CD4-positive, alpha-beta T cell treated with Interleukin-1 beta for 1 hour (primary cell): ENCODE measurements at regions not wholly inside any gene's neighbourhood (a gene's known extent, or its start where the extent isn't known, plus 50 kb on each side); places are given as distances from the start of the nearest gene placed in this dataset.
"Not testable (repeated sequence)": the region's sequence is repeated elsewhere in the genome, so short reads cannot be mapped to it uniquely, and the experiment has no call there.

Experiments
- DNase-seq, 2 donors: peaks; one replicate each; pipeline ENCODE4 v3.0.0-alpha.2; 2020 to 2022

DNA sequence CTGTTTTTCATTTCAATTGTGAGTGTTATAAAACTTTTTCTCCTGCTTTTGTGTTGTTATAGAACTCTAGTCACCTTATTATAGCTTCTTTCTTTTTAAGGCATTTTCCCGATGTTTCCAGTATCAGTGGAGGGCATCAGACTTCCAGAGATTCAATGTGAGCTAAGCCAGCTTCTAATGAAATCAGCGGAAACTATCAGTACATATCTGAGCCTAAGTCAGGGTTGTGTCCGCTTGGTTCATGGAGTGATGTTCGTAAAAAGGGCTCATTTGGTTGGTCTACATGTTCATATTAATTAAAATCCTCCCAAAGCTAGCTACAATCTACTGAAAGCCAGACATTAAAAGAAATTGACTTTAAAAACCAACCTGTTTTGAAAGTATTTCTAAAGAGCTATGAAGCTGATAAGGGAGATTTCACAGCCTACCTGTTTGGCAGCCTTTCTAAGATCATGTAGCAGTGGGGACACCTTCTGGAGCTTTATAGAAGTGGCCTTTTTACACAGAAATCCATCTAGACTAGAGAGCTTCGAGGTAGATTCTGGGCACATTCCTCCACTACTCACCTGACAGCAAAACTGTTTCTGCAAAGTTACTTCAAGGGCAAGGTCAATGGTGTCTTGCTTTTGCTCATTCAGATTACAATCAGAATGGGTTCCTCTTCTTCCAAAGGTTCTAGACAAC lies 227.1 kb upstream of the NBPF12 start:
- DNase-seq, result peak in 1 of 2 donors; percentile 37

DNA sequence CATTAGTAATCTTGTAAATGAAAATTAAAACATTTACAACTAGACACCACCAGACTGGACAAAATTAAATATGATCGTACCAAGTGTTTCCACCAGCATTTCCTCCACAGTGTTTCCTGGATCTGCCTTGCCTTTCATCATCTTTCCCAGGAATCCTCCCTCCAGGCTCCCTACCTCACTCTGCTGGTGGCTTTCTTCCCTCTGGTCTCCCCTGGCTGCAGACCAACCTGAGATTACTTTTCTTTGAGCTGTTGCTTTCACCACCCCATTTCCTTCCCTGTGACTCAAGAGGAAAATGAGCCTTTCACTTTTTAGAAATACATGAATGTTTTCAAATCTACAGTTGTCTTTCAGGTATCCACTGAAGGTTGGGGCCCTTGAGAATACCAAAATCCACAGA lies 228.8 kb upstream of the NBPF12 start:
- not testable (repeated sequence) for DNase-seq

DNA sequence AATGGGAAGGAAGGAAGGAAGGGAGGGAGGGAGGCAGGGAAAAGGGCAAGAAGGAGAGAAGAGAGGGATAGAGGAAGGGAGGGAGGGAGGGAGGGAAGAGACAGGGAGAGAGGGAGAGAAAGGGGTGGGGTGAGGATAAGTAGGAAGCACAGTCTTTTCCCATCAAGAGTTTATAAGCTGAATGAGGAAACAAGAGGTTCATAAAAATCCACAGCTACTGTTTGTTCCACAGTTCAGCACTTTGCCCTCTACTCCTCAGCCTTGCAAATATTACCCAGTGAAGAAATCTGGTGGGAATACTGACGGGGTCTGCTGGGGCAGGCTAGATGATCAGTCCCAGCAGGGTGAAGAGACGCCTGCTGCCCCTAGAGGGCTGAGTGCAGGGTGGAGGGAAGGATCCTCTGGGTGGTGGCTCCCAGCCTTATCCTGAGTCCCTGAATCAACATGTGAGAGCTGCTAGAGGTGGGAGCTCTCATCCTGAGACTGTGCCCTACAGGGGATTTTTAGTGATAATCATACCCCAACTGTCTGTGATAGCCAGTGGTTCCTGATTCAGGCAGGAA lies 233.9 kb upstream of the NBPF12 start:
- DNase-seq, result not testable (repeated sequence)

DNA sequence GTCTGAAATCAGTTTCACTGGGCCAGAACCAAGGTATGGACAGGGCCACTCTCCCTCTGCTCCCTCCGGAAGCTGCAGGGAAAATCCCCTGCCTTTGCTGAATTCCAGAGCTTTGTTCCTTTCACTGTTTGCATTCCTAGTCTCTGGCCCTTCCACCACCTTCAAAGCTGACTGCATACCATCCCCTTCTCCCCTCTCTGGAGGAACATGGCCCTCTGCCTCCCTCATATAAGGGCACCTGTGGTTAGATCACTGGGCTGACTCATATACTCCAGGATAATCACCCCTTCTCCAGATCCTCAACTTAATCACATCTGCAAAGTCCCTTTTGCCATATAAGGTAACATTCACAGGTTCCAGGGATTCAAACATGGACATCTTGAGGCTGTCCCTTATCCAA lies 236.8 kb upstream of the NBPF12 start:
- not testable (repeated sequence) for DNase-seq

- not testable (repeated sequence) for DNase-seq
Observed at GRCh38 chr1:146695388-146695787, 242.7 kb upstream of the NBPF12 start.

DNA sequence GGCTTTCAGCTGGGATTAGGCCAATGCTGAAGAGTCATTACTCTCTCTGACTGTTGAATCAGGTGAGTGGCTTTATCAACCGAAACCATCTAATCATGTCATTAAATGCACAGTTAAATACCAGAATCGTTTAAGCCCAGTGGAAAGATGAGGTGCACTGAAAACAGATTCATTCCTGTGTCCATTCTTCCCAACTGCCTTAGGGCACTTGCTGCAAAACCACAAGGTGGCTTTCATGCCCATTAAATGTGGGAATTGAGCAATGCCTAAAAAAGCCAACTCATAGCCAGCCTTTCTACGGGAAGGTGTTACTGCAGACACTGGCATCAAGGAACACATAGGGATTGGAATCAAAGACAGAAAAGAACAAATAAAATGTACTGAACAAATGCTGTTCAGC lies 246.3 kb upstream of the NBPF12 start:
- not testable (repeated sequence) for DNase-seq

DNA sequence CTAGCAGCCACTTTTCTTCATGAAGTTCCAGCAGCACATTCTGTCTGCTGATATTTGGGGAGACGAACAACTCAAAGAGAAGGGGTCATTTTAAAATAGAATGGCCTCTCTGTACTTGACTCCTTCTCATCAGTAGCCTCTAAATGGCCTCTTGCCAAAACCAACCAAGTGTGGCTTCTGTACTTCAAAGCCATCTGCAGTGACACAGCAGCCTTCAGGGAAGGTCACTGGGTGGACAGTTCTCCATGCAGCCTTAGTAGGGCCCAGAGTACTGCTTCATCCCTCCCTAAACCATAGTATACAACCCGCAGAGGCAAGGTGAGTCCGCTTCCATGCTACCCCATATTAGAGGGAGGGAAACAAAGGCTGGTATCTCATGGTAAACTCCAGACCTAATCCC lies 249.2 kb upstream of the NBPF12 start:
- DNase-seq, result not testable (repeated sequence)

DNA sequence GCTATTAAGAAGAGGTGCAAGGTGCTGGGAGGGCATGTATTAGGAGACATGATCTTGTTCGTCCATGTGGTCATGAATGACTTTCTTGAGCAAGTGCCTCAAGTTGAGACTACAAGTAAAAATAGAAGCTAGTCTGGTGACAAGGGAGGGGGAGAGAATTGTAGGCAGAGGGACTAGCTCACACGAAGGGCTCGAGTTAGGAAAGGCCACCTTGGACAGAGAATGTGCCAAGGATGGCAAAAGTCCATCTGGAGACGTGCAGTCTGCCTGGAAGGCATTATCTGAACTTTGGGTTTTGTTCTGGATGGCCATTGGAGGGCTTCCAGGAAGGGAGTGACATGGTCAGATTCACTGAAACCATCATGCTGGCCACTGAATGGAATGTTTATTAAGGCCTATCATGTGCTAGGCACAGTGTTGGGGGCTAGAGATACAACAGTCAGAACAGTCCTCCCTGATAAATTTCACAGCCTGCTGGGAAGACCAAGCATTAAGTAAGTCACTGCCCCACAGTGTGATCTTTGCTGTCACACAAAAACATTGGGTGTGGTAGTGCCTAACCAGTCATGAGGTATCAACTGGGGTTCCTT lies 251.3 kb upstream of the NBPF12 start:
- DNase-seq, result not testable (repeated sequence)

DNA sequence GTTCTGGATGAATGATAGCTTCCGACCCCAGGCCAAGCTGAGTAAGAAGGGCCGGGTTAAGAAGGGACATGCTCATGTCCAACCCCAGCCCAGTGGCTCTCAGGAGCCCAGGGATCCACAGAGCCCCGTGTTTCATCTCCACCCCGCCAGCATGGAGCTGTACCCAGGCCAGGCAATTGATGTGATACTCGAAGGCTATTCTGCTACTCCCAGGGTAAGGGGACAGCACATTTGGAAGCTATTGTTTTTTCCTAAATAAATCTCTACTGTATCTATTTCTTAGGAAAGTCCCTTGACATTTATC lies 255.0 kb upstream of the NBPF12 start:
- not testable (repeated sequence) for DNase-seq

GRCh38 chr1:146682227-146683125 lies 255.6 kb upstream of the NBPF12 start:
- DNase-seq, result not testable (repeated sequence)

DNA sequence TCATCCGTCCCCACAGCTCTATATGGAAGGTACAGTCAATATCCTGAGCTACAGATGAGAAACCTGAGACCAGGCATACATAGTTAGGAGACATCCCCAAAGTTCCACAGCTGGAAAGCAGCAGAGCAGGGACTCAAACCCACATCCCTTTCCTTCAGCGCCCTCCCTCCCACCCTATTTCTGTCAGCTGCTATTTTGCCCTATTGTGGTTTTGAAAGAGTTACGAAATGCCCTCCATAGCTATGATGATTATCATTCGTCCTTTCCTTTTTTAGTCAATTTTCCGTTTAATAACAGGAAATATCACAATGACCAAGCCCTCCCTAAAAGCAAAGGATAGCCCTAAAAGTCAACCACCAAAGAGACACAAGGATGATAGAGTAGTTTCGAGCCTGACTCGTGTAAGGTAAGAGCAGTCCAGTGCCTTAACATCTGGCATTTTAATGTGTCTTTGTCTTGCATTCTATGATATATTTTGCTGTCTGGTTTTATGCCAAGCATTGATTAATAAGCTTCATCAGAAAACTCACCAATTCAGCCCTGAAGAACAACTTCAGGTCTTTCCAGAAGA lies 264.3 kb upstream of the NBPF12 start:
- not testable (repeated sequence) for DNase-seq

DNA sequence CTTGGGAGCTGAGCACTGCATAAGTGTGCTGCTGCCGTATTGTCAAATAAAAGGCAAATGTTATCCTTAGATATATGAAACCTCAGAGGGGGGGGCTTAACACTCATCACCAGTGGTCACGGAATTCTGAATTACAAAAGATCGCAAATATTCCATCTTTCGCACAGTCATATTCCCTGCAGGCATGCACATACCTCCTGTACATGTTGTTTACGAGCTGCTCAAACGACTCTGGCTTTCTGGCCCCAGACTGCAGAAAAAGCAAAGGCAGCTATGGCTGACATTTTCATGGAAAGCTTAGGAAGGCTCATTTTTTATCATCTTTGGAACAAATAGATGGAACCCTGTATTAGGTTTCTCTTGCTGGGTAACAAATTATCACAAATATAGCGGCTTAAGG lies 265.5 kb upstream of the NBPF12 start:
- DNase-seq, result not testable (repeated sequence)

DNA sequence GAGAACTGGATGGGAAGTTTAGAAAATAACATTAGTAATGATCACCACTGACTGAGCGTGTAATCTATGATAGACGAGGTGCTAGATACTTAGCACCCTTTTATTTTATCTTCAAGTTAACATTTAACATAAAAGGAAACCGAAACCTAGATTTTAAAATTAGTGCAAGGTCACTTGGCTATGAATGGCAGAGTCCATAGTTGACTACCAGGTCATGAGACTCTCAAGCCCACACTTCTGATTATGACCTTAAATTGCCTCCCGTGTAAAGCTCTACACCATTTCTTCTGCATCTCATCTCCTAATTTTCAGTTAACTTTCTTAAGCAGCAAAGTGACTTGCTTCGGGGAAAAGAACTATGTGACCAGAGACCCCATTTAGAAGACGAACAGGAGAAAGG lies 266.5 kb upstream of the NBPF12 start:
- not testable (repeated sequence) for DNase-seq

DNA sequence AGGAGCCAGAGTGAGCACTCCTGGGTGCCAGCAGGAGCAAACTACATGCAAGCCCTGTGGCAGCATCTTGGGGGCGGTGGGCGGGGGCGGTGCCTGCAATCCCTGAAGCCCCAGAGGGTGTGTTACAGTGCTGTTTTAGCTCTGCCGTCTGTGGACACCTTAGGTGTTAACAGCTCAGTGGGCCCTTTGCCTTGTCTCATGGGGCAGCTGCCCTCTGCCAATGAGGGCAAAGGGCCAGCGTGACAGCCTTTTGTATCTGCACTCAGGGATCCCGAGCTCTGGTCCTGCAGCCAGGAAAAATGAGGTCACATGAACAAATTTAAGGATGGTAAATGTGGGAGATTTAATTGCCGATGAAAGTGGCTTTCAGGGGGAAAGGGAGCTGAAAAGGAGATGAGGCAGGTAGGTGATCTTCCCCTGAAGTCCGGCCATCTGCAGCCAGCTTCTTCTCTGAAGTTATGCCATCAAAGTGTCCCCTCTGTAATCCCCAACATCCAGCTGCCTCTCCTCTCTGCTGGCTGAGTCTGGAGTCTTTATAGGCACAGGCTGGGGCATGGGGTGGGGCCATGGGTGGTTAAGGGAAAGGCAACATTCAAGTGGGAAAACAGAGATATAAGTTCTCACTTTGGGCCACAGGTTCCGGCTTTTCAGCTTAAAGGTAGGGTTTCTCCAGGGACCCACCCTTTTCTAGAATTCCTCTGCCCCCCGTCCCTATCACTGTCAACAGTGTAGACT lies 267.1 kb upstream of the NBPF12 start:
- DNase-seq, result not testable (repeated sequence)

- DNase-seq, result not testable (repeated sequence)
Observed at GRCh38 chr1:146666275-146666674, 271.8 kb upstream of the NBPF12 start.

GRCh38 chr1:146660242-146660641 lies 277.9 kb upstream of the NBPF12 start:
- DNase-seq, result not testable (repeated sequence)

DNA sequence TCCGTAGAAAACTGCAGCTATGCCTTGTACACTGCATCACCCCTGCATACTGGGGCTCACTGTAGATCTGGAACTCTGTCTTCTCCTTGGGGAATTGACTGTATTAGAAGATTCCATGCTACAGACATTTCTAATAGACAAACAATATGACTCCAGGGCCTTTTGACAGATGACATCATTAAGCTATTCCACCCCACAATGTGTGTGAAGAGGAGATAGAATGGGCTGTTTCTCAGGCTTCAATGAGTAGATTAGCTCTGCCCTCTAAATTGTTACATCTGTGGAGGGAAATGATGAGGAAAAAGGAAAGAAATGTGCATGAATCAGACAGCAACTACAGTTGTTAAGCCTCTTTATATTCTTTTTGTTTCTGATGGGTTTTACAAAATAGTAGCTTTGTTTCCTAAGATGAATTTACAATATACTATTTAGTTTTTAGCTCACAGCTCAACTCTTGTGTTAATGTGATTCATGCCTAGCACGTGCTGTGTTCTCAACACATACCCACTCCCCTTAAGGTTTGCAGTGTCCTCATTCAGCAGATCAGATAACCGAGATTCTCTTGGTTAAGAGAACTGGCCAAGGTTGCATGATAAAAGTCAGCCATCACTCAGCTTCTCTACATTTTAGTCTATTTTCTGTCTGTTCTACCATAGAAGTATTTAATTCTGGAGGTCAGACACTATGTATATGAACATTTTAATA lies 281.6 kb upstream of the NBPF12 start:
- DNase-seq, result not testable (repeated sequence)

- DNase-seq, result not testable (repeated sequence)
Observed at GRCh38 chr1:146654763-146655162, 283.4 kb upstream of the NBPF12 start.

- not testable (repeated sequence) for DNase-seq
Observed at GRCh38 chr1:146645978-146646604, 292.0 kb upstream of the NBPF12 start.

- DNase-seq, result not testable (repeated sequence)
Observed at GRCh38 chr1:146641534-146641933, 296.6 kb upstream of the NBPF12 start.

DNA sequence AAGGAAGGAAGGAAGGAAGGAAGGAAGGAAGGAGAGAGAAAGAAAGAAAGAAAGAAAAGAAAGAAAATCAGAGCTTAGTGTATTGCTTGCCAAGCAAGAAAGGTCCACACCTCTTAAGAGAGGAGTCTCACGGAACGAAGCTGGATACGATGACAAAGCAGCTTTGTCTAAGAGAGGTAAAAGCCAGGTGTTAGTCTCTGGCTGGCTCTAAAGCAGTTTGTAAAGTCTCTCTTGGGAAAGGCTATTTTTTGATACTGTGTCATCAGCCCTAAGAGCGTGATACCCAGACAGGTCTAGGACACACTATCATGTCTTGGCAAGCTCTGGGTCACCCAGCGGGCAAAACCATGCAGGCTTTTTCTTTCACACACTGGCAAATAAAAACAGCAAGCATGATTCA lies 297.5 kb upstream of the NBPF12 start:
- DNase-seq, result not testable (repeated sequence)
